Limb (tissue), 2 donors: ENCODE measurements at regions not wholly inside any gene's neighbourhood (a gene's known extent, or its start where the extent isn't known, plus 50 kb on each side); places are given as distances from the start of the nearest gene placed in this dataset.
A peak's percentile ranks its signal among the peaks of the same experiment; 100 is the strongest.

ENCODE experiments used
- DNase-seq, 2 donors: peaks; one replicate each; pipeline ENCODE4 v3.0.0-alpha.2; 2016; ENCODE audit errors: extremely low spot score in 2 of 2

DNA sequence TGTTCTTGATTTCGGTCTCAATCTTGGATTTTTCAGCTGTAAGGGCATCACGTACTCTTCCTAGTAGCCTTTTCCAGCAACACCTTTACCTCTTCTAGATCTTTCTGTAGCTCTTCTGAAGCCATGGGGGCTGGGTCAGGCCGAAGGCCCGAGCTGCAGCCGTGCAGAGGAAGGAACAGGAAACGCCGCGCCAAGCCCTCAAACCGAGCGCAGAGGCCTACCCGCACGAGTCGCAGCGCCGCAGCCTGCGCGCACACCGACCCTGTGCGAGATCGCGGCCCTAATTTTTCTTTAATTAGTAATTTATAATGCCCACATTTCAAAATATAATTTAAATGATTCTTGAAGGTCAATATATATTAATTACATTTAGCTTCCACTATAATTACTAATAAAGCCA lies 483.8 kb downstream of the NUP35 start:
- DNase-seq, result no peak

DNA sequence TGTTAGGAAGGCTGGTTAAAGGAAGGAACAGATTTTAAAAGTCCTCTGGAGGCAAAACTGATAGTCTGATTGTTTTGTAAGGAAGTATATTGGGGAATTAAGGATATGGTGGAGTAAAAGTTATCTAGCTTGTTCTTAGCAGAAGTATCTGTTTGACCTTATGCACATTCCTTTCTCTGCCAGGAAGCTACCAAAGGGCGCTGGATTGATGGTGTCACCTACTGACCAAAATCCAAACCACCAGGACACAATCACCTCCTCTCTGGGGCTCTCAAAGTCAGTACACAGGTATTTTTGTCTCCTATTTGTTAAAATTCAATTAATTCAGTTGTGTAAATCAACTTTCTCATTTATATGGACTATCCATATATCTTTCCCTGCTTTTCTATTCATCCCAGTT lies 484.5 kb downstream of the NUP35 start:
- no peak for DNase-seq

DNA sequence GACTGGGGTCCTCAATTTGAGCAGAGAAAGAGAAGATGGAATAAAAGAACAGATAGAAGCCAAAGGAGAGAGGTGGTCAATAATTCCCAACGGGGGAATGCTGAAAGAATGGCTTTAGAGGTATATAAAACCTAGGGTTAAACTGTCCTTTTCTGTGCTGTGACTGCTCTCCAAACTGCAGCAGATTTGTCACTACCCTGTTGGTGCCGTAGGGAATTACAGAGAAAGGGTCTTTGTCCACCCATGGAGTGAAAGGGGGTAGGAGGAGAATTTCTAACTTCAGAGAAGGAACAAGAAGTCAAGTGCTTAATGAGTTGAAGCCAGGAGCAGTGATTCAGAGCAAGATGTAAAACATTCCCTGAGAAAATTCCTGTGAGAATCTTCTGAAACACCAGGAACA lies 486.5 kb downstream of the NUP35 start:
- no peak for DNase-seq

GRCh38 chr2:183614799-183615435 lies 490.7 kb downstream of the NUP35 start:
- peak in 1 of 2 donors; percentile 63 for DNase-seq

DNA sequence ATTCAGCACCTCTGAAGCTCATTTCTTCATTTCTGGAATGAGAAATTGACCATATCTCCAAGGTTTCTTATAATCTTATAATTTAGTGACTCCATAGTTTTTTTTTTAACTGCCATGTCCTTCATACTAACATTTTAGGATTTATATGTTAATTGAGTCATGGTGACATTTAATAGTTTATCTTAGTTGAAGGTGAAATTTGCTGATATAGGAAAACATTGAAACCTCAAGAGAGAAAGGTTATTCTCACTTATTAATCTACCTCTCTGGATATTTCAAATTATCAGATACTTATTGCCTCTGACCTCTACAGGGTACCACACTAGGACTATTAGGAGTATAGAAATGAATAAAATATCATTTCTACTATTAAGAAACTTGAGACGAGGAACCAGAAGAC lies 499.0 kb downstream of the NUP35 start:
- DNase-seq, result no peak

- DNase-seq, result no peak
Observed at GRCh38 chr2:183630964-183631363, 506.7 kb downstream of the NUP35 start.

DNA sequence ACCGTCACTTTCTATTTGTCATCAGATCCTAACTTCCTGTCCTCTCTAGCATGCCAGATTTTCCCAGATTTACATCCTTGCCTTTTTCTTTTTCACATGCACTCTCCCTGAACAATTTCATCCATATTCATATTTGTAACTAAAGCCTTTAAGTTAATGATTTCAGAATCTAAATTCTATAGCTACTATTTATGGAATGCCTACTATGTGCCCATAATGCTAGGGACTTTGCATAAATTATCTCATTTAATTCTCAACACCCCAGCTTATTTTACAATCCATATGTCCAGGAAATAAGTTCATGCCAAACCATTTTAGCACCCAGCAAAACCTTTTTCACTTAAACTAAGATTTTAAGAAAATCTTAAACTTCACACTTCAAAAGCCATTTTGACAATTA lies 531.9 kb downstream of the NUP35 start:
- no peak for DNase-seq

DNA sequence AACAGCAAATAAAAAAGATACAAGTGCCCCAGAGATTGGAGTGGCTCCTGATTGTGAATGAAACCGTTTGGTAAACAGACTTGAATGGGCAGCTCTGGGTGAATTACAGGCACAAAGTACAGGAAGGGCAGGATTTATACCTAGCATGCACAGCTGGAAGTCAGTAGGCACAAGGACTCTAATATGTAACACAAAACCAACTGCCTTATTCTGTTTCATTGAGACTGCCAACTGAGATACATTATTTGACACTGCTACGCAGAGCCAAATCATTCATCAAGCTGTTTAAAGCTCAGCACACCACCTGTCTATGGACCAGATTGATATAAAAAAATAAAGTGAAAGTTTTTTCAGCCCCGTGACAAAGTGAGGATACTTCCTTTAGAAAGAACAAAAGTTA lies 541.2 kb downstream of the NUP35 start:
- peak in 1 of 2 donors; percentile 30 for DNase-seq

- DNase-seq, result no peak
Observed at GRCh38 chr2:183666031-183666430, 541.8 kb downstream of the NUP35 start.

DNA sequence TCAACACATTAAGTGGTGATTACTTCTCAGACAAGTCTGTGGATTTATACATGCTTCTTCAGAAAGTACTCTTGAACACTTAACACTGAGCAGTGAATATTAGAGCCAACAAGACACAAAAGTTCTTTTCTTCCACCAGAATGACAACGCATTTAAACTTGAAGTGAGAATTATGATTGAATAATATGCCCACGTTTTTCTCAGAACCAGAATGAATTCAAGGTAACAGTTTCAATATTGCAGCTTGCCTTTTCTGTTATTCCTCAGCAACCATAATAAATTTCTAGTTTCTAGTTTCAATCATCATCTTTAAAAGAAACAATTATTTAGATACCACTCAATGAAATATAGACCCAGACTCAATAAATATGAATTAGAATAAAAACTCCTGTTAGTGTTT lies 547.0 kb downstream of the NUP35 start:
- DNase-seq, result no peak

- DNase-seq, result no peak
Observed at GRCh38 chr2:183678908-183679307, 554.7 kb downstream of the NUP35 start.

- no peak for DNase-seq
Observed at GRCh38 chr2:183680573-183680972, 556.3 kb downstream of the NUP35 start.

- no peak for DNase-seq
Observed at GRCh38 chr2:183684686-183685085, 560.4 kb downstream of the NUP35 start.

DNA sequence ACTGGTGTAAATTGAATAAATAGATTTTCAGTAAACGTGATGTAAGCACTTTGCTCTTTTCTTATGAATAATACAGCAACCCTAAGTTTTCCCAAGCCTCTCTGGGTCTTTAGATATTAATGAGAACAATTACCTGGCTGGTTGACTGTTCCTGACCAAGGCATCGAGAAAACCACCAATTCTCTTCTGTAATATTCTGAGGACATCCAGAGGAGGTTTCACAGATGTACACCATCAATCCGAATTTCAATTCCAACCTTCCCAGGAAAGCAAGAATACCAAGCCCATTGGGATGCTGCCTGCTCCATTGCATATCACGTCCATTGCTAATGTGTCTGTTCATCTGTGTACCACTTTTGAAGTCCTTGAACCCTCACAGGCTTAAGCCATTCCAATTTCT lies 571.8 kb downstream of the NUP35 start:
- no peak for DNase-seq

- no peak for DNase-seq
Observed at GRCh38 chr2:183709829-183710228, 585.6 kb downstream of the NUP35 start.

- DNase-seq, result no peak
Observed at GRCh38 chr2:183718246-183718645, 594.0 kb downstream of the NUP35 start.

GRCh38 chr2:183723278-183723677 lies 599.0 kb downstream of the NUP35 start:
- no peak for DNase-seq

DNA sequence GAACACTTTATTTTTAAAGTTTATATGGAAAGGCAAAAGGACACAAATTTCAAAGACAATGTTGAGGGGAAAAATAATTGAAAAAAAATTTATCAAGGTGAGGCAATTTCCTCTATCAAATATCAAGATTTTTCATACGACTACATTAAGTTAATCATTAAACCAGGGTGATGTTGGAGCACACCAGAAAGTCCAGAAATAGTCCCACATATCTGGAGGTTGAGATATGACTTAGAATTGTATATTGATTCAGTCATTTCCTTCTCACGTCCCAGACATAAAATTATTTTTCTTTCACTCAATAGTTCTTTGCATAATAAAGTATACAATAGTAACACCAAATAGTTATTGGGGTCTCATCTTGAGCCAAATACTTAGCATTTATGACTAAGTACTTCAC lies 605.1 kb downstream of the NUP35 start:
- DNase-seq, result no peak

GRCh38 chr2:183740241-183740640 lies 616.0 kb downstream of the NUP35 start:
- DNase-seq, result no peak

- DNase-seq, result no peak
Observed at GRCh38 chr2:183752571-183752970, 628.3 kb downstream of the NUP35 start.

DNA sequence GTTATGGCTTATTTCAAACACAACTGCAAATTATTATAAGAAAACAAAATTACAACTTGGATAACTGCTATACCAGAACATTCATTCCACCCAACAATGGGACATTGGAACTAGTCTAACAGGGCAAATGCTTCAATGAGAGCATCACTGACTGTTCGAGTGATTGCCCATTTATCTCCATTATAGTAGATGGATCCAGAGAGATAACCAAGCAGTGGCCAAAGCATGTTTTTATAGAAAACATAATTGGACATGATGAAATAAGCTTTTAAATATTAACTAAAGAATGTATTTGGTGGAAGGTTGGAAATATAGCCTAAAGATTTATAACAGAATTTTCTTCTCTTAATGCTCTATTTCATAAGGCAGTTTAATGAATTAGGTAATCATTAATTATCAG lies 634.8 kb downstream of the NUP35 start:
- no peak for DNase-seq

DNA sequence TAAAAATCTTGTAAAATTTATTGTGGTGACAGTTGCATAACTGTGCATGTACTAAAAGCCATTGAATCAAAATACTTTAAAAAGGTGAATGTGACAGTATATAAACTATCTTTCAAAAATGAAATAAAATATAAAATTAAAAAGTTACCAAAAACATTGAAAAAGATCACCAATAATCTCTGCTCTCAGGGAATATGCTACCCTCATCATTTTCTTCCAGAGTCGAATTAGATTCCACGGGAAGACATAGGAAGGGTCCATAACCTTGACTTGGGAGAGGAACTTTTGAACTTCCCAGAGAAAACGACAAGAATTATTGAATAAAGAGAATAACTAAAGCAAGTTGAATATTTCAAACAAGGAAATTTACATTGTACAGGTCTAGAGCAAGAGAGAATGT lies 649.5 kb downstream of the NUP35 start:
- DNase-seq, result no peak

DNA sequence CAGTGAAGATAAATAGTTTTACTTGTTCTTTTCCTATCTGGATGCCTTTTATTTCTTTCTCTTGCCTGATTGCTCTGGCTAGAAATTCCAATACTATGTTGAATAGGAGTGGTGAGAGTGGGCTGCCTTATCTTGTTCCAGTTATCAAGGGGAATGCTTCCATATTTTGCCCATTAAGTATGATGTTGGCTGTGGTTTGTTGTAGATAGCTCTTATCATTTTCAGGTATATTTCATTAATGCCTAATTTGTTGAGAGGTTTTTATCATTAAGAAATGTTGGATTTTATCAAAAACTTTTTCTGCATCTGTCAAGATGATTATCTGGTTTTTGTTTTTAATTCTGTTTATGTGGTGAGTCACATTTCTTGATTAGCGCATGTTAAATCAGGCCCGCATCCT lies 655.8 kb downstream of the NUP35 start:
- DNase-seq, result no peak

DNA sequence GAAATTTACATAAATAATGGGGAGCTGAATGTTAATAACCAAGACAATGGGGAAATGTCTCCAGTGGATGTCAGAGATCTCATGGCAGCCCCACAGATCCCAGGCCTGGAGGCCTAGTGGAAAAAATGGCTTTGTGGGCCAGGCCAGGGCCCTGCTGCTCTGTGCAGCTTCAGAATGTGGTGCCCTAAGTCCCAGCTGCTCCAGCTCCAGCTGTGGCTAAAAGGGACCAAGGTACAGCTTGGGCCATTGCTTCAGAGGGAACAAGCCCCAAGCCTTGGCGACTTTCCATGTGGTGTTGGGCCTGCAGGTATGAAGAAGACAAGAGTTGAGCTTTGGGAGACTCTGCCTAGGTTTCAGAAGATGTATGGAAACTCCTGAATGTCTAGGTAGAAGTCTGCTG lies 658.2 kb downstream of the NUP35 start:
- DNase-seq, result no peak
